Panc1 (cell line): ENCODE measurements at regions not wholly inside any gene's neighbourhood (a gene's known extent, or its start where the extent isn't known, plus 50 kb on each side); places are given as distances from the start of the nearest gene placed in this dataset.

Experiments used
- ATAC-seq: fragments of 200-7000 bp; cut with Tn5 transposase; 2 replicates; pipeline ENCODE4 v1.9.1; 2020; ENCODE audit warnings: mild to moderate bottlenecking, moderate library complexity
- BruUV-seq: library from RNA; stranded (reverse); fragments of 400-500 nt; replicated peaks from 2 replicates; lab custom pipeline; 2021; lab: Mats Ljungman, UMichigan
- CTCF ChIA-PET: fragments of 300-600 bp; sonication (Branson Sonifier 250); formaldehyde crosslinking; loops from one replicate; lab custom pipeline; 2022; ENCODE audit warnings: antibody characterized with exemption; lab: Charles Lee
- POLR2A ChIA-PET: fragments of 300-600 bp; sonication (Branson Sonifier 250); formaldehyde crosslinking; loops from one replicate; lab custom pipeline; 2022; ENCODE audit warnings: antibody characterized with exemption; lab: Charles Lee
- DNase-seq: peaks from one replicate; pipeline ENCODE4 v3.0.0-alpha.2; 2010; ENCODE audit warnings: low read depth, low spot score
- H3K27ac ChIP-seq: 2 replicates; pipeline ENCODE4 v1.5.1; 2011; ENCODE audit warnings: mild to moderate bottlenecking, low read length, inconsistent platforms
- H3K27me3 ChIP-seq: fragments of 200-500 bp; sonication (Bioruptor generic); 2 replicates; pipeline ENCODE4 v1.6.0; 2014; ENCODE audit warnings: low read length, inconsistent platforms; ENCODE audit not compliant: control insufficient read depth, insufficient read depth
- H3K36me3 ChIP-seq: fragments of 200-500 bp; sonication (Bioruptor generic); 2 replicates; pipeline ENCODE4 v1.5.1; 2014; ENCODE audit warnings: inconsistent platforms, mild to moderate bottlenecking, low read length, moderate library complexity; ENCODE audit not compliant: control insufficient read depth, insufficient read depth
- H3K4me1 ChIP-seq: 2 replicates; pipeline ENCODE4 v1.5.1; 2011; ENCODE audit warnings: inconsistent platforms, mild to moderate bottlenecking, low read length, moderate library complexity; ENCODE audit not compliant: control insufficient read depth, insufficient read depth
- H3K4me3 ChIP-seq, 2 experiments: 2 replicates each; pipeline ENCODE4 v1.5.1; 2011 to 2012; ENCODE audit warnings: low read depth in 2 of 2, low read length in 2 of 2, mild to moderate bottlenecking in 2 of 2, inconsistent platforms in 1 of 2, moderate library complexity in 1 of 2
- H3K9me3 ChIP-seq: fragments of 200-500 bp; sonication (Bioruptor generic); 2 replicates; pipeline ENCODE4 v1.5.1; 2014; ENCODE audit warnings: low read depth, mild to moderate bottlenecking, inconsistent platforms, low read length, moderate library complexity; ENCODE audit not compliant: control insufficient read depth, insufficient read depth
- CTCF ChIP-seq: fragments of 450-650 bp; IDR thresholded peaks from 2 replicates; pipeline ENCODE4 v1.5.1; 2017; ENCODE audit warnings: mild to moderate bottlenecking
- POLR2AphosphoS5 ChIP-seq: IDR thresholded peaks from 2 replicates; pipeline ENCODE4 v1.6.1; 2012; ENCODE audit warnings: mild to moderate bottlenecking, low read depth, low read length, moderate library complexity
- REST ChIP-seq, 2 experiments: IDR thresholded peaks; 2 replicates each; pipeline ENCODE4 v1.6.1; 2011 to 2012; ENCODE audit warnings: low read depth in 2 of 2, control low read depth in 1 of 2, low read length in 1 of 2, mild to moderate bottlenecking in 1 of 2, moderate library complexity in 1 of 2; ENCODE audit not compliant: insufficient read depth in 1 of 2
- SIN3A ChIP-seq: IDR thresholded peaks from 2 replicates; pipeline ENCODE4 v1.6.1; 2012; ENCODE audit warnings: low read depth, mild to moderate bottlenecking, low read length, moderate library complexity, borderline replicate concordance; ENCODE audit not compliant: insufficient read depth
- TCF7L2 ChIP-seq: IDR thresholded peaks from 2 replicates; pipeline ENCODE4 v1.6.1; 2011; ENCODE audit warnings: mild to moderate bottlenecking, low read depth, low read length, inconsistent platforms
- in situ Hi-C: cut with HindIII; loops from 2 replicates; pipeline ENCODE4 v1.10.0; 2016; ENCODE audit warnings: low sequenced_read_pairs, low pct_unique_long_range_greater_than_20kb
- intact Hi-C: fragments of 100-400 bp; cut with micrococcal nuclease; formaldehyde crosslinking; loops from one replicate; pipeline ENCODE4 v1.10.0; 2022; ENCODE audit not compliant: unreplicated experiment

- Histone ChIP-seq H3K36me3 (no peaks in the 10 kb centered on the region), H3K4me3 (no peak overlapping the region), H3K9me3 (no peaks in the 10 kb centered on the region; the same call in 1 of the 2 replicates), H3K27ac (no peak overlapping the region), H3K27me3 (no peaks in the 10 kb centered on the region), H3K4me1 (peaks cover 5% of the 10 kb centered on the region; the same call in 1 of the 2 replicates)
- TF ChIP-seq POLR2AphosphoS5 (no peak), SIN3A (no peak), REST (IDR thresholded peaks at IDR 0.05; ENCODE audit: insufficient read depth in 1 of 2, low read depth in 2 of 2, low read length in 1 of 2) (no peak), CTCF (no peak), TCF7L2 (no peak)
- no peak for ATAC-seq
- no peak for DNase-seq
- intact Hi-C loops = no loop called here
- ChIA-PET CTCF (no interaction called here), POLR2A (no interaction called here)
- in situ Hi-C loops = no loop called here
- BruUV-seq = no TSS peak
Observed at GRCh38 chr11:2076441-2076840, 62.7 kb downstream of the IGF2 start.

- CTCF ChIA-PET = no interaction called here
- in situ Hi-C loops = no loop called here
Observed at GRCh38 chr11:2074266-2074825, 64.8 kb downstream of the IGF2 start.

More at GRCh38 chr11:2074266-2074825, 64.8 kb downstream of the IGF2 start:
- Histone ChIP-seq H3K4me1 (peaks cover 5% of the 10 kb centered on the region; the same call in 1 of the 2 replicates), H3K9me3 (no peaks in the 10 kb centered on the region; the same call in 1 of the 2 replicates), H3K4me3 (no peak overlapping the region), H3K36me3 (no peaks in the 10 kb centered on the region), H3K27ac (no peak overlapping the region), H3K27me3 (peaks cover 4% of the 10 kb centered on the region; the same call in 1 of the 2 replicates)
- no TSS peak for BruUV-seq
- intact Hi-C loops = no loop called here
- POLR2A ChIA-PET = no interaction called here
- no peak for ATAC-seq
- no peak for DNase-seq
- no peak for TF ChIP-seq POLR2AphosphoS5
- TF ChIP-seq CTCF = no peak; the same call in 1 of the 2 replicates
- TF ChIP-seq REST (IDR thresholded peaks at IDR 0.05; ENCODE audit: insufficient read depth in 1 of 2, low read depth in 2 of 2, low read length in 1 of 2) = no peak
- TF ChIP-seq SIN3A = no peak
- TF ChIP-seq TCF7L2 = no peak
